ENCODE measurements at regions not wholly inside any gene's neighbourhood (a gene's known extent, or its start where the extent isn't known, plus 50 kb on each side); places are given as distances from the start of the nearest gene placed in this dataset.

- TF ChIP-seq CTCF (IDR thresholded peaks at IDR 0.05) (no peak), EZH2 (IDR thresholded peaks at IDR 0.05; ENCODE audit: borderline replicate concordance, insufficient read depth, low read depth, low read length, poor library complexity, severe bottlenecking) (no peak)
Measured at GRCh38 chr11:45053736-45054446, 92.5 kb upstream of the PRDM11 start.
